ENCODE measurements at regions not wholly inside any gene's neighbourhood (a gene's known extent, or its start where the extent isn't known, plus 50 kb on each side); places are given as distances from the start of the nearest gene placed in this dataset.

- H3K27me3 ChIP-seq (replicated peaks in 2 of 5; ENCODE audit: control insufficient read depth in 4 of 5, insufficient read depth in 5 of 5, low read length in 4 of 5) = no peaks in the 10 kb centered on the region
- POLR2A ChIA-PET = no interaction called here
- H3K9me3 ChIP-seq (ENCODE audit: control extremely low read depth in 1 of 5, control insufficient read depth in 4 of 5, insufficient read depth in 2 of 5, low read depth in 1 of 5, low read length in 4 of 5) = no peaks in the 10 kb centered on the region
- no peak overlapping the region for H3K4me3 ChIP-seq (ENCODE audit: control insufficient read depth in 1 of 7, extremely low read depth in 1 of 7, insufficient read depth in 4 of 7, low read depth in 2 of 7, low read length in 6 of 7)
- H3K36me3 ChIP-seq (ENCODE audit: control insufficient read depth in 4 of 4, insufficient read depth in 4 of 4, low read length in 3 of 4) = no peaks in the 10 kb centered on the region
- peaks cover 0 to 15% (median 11%) of the 10 kb centered on the region in 4 experiments for H3K4me1 ChIP-seq (ENCODE audit: control extremely low read depth in 1 of 4, control insufficient read depth in 4 of 4, insufficient read depth in 4 of 4, low read length in 3 of 4)
- peak in 2 of 3 donors; percentile 59 to 61 for DNase-seq
- no peak overlapping the region for H3K27ac ChIP-seq (ENCODE audit: insufficient read depth in 1 of 2, low read depth in 1 of 2, low read length in 2 of 2, poor library complexity in 1 of 2, severe bottlenecking in 2 of 2)
- no CpG with 5 or more reads among the region's 3 CpGs for WGBS (ENCODE audit: insufficient coverage)
- CTCF ChIA-PET = interaction anchor here (0.8 to 8.8 kb wide), 10 partner anchors 13 to 92 kb away, joined by 3 to 110 read pairs (median 4); no protein-coding TSS in a partner anchor
Observed at GRCh38 chr2:105455488-105456003, 56.7 kb upstream of the FHL2 start.

DNA sequence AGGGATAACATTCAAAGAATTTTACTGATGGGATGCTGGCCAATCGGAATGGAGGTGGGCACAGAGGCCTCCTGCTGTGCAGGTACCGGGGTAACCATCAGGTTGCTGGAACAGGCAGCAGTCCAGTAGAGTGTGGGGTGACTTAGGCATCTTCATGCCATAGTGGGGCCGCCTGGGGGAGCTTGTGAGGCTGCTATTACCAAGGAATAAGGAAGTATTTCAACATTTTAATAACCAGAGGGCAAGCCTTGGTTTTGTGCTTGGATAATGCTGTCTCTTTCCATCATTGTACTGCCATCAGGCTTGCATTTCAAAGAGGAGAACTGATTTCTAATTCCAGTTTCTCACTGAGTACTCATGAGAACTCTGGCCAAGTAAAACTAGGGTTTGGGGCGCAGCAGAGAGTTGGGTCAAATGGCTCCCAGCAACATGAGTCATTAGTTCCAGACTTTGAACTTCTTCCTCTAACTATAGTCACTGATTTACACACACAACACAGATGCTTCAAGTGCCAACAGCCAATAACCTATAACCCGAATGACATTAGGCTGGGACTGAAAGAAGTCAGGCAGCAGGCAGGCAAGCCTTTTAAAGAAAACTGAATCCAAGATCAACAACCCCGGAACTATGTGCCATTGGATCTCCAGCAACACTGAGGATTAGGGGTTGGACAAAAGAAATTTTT, 56.1 kb upstream of the FHL2 start:
- no peak overlapping the region for H3K27ac ChIP-seq (ENCODE audit: insufficient read depth in 1 of 2, low read depth in 1 of 2, low read length in 2 of 2, poor library complexity in 1 of 2, severe bottlenecking in 2 of 2)
- no peaks in the 10 kb centered on the region for H3K27me3 ChIP-seq (replicated peaks in 2 of 5; ENCODE audit: control insufficient read depth in 4 of 5, insufficient read depth in 5 of 5, low read length in 4 of 5)
- DNase-seq = peak; percentile 65 to 81 (median 79)
- WGBS (ENCODE audit: insufficient coverage) = 45% methylated on average over 4 of the region's 6 CpGs
- ChIA-PET POLR2A (no interaction called here), CTCF (interaction anchor here (1.0 to 8.8 kb wide), 12 partner anchors 15 to 93 kb away, joined by 3 to 110 read pairs (median 4); no protein-coding TSS in a partner anchor)
- no peaks in the 10 kb centered on the region for H3K36me3 ChIP-seq (ENCODE audit: control insufficient read depth in 4 of 4, insufficient read depth in 4 of 4, low read length in 3 of 4)
- H3K4me1 ChIP-seq (ENCODE audit: control extremely low read depth in 1 of 4, control insufficient read depth in 4 of 4, insufficient read depth in 4 of 4, low read length in 3 of 4) = peaks cover 0 to 15% (median 11%) of the 10 kb centered on the region in 4 experiments
- H3K9me3 ChIP-seq (ENCODE audit: control extremely low read depth in 1 of 5, control insufficient read depth in 4 of 5, insufficient read depth in 2 of 5, low read depth in 1 of 5, low read length in 4 of 5) = no peaks in the 10 kb centered on the region
- no peak overlapping the region for H3K4me3 ChIP-seq (ENCODE audit: control insufficient read depth in 1 of 7, extremely low read depth in 1 of 7, insufficient read depth in 4 of 7, low read depth in 2 of 7, low read length in 6 of 7)

DNA sequence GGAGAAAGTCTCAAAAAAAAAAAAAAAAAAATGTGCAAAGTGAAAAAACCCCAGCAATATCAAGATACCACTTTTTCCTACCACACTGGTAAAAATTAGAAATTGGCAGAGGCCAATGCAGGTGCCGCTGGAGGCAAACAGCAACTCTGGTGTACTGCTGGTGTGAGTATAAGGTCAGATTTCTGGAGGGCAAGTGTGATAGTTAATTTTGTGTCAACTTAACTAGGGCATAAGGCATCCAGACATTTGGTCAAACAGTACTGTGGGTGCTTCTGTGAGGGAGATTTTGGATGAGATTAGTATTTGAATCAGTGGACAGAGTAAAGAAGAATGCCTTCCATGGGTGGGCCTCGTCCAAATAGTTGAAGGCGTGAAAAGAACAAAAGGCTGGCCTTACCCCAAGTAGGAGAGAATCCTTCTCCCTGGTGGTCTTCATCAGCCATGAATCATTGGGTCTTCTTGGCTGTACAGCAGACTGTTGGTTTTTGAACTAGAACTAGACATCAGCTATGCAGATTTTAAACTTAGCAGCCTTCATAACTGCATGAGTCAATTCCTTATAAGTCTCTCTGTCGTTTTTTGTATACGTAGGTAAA, 52.8 kb upstream of the FHL2 start:
- H3K4me3 ChIP-seq (ENCODE audit: control insufficient read depth in 1 of 7, extremely low read depth in 1 of 7, insufficient read depth in 4 of 7, low read depth in 2 of 7, low read length in 6 of 7) = no peak overlapping the region
- peaks cover 0 to 17% (median 11%) of the 10 kb centered on the region in 4 experiments for H3K4me1 ChIP-seq (ENCODE audit: control extremely low read depth in 1 of 4, control insufficient read depth in 4 of 4, insufficient read depth in 4 of 4, low read length in 3 of 4)
- no peaks in the 10 kb centered on the region for H3K36me3 ChIP-seq (ENCODE audit: control insufficient read depth in 4 of 4, insufficient read depth in 4 of 4, low read length in 3 of 4)
- no peaks in the 10 kb centered on the region for H3K9me3 ChIP-seq (ENCODE audit: control extremely low read depth in 1 of 5, control insufficient read depth in 4 of 5, insufficient read depth in 2 of 5, low read depth in 1 of 5, low read length in 4 of 5)
- H3K27me3 ChIP-seq (replicated peaks in 2 of 5; ENCODE audit: control insufficient read depth in 4 of 5, insufficient read depth in 5 of 5, low read length in 4 of 5) = no peaks in the 10 kb centered on the region
- H3K27ac ChIP-seq (ENCODE audit: insufficient read depth in 1 of 2, low read depth in 1 of 2, low read length in 2 of 2, poor library complexity in 1 of 2, severe bottlenecking in 2 of 2) = no peak overlapping the region
- WGBS (ENCODE audit: insufficient coverage) = 90% methylated on average over 3 of the region's 5 CpGs
- no peak for DNase-seq
- CTCF ChIA-PET = interaction anchor here (0.7 to 8.8 kb wide), 8 partner anchors 8 to 107 kb away, joined by 3 to 110 read pairs (median 3); no protein-coding TSS in a partner anchor
- POLR2A ChIA-PET = no interaction called here

DNA sequence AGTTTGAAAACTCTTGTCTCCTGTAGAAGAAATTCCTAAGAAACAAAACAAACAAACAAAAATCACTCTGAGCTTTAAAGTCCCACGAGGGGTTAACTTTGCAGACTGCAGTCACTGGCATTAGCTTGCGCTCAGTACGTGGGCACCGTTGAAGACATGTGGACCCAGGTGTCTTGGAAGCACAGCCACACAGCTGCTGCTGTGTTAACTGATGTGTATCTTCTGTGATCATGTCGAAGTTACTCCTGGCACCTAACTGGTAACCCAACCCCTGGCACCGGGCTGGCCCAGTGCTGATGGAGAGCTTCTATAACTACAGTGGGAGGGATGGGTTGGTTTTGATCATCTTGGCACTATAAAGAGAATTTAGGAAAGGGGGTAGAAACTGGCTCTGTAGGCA, 51.6 kb upstream of the FHL2 start:
- 83% methylated on average over 6 of the region's 6 CpGs for WGBS (ENCODE audit: insufficient coverage)
- Histone ChIP-seq H3K36me3 (ENCODE audit: control insufficient read depth in 4 of 4, insufficient read depth in 4 of 4, low read length in 3 of 4) (no peaks in the 10 kb centered on the region), H3K27me3 (replicated peaks in 2 of 5; ENCODE audit: control insufficient read depth in 4 of 5, insufficient read depth in 5 of 5, low read length in 4 of 5) (no peaks in the 10 kb centered on the region), H3K4me3 (ENCODE audit: control insufficient read depth in 1 of 7, extremely low read depth in 1 of 7, insufficient read depth in 4 of 7, low read depth in 2 of 7, low read length in 6 of 7) (no peak overlapping the region), H3K9me3 (ENCODE audit: control extremely low read depth in 1 of 5, control insufficient read depth in 4 of 5, insufficient read depth in 2 of 5, low read depth in 1 of 5, low read length in 4 of 5) (no peaks in the 10 kb centered on the region), H3K27ac (ENCODE audit: insufficient read depth in 1 of 2, low read depth in 1 of 2, low read length in 2 of 2, poor library complexity in 1 of 2, severe bottlenecking in 2 of 2) (no peak overlapping the region), H3K4me1 (ENCODE audit: control extremely low read depth in 1 of 4, control insufficient read depth in 4 of 4, insufficient read depth in 4 of 4, low read length in 3 of 4) (peaks cover 0 to 11% (median 6%) of the 10 kb centered on the region in 4 experiments)
- no peak for DNase-seq
- ChIA-PET POLR2A (no interaction called here), CTCF (interaction anchor here (0.9 to 8.8 kb wide), 8 partner anchors 8 to 106 kb away, joined by 3 to 110 read pairs (median 3); no protein-coding TSS in a partner anchor)

GRCh38 chr2:105449076-105449475, 50.2 kb upstream of the FHL2 start:
- no peaks in the 10 kb centered on the region for H3K9me3 ChIP-seq (ENCODE audit: control extremely low read depth in 1 of 5, control insufficient read depth in 4 of 5, insufficient read depth in 2 of 5, low read depth in 1 of 5, low read length in 4 of 5)
- peaks cover 0 to 2% (median 0%) of the 10 kb centered on the region in 4 experiments for H3K4me1 ChIP-seq (ENCODE audit: control extremely low read depth in 1 of 4, control insufficient read depth in 4 of 4, insufficient read depth in 4 of 4, low read length in 3 of 4)
- CTCF ChIA-PET = interaction anchor here (0.7 to 8.8 kb wide), 4 partner anchors 22 to 74 kb away, joined by 3 to 110 read pairs (median 5); no protein-coding TSS in a partner anchor
- no peak overlapping the region for H3K4me3 ChIP-seq (ENCODE audit: control insufficient read depth in 1 of 7, extremely low read depth in 1 of 7, insufficient read depth in 4 of 7, low read depth in 2 of 7, low read length in 6 of 7)
- no peak overlapping the region for H3K27ac ChIP-seq (ENCODE audit: insufficient read depth in 1 of 2, low read depth in 1 of 2, low read length in 2 of 2, poor library complexity in 1 of 2, severe bottlenecking in 2 of 2)
- H3K27me3 ChIP-seq (replicated peaks in 2 of 5; ENCODE audit: control insufficient read depth in 4 of 5, insufficient read depth in 5 of 5, low read length in 4 of 5) = no peaks in the 10 kb centered on the region
- 75% methylated on average over 2 of the region's 3 CpGs for WGBS (ENCODE audit: insufficient coverage)
- no peaks in the 10 kb centered on the region for H3K36me3 ChIP-seq (ENCODE audit: control insufficient read depth in 4 of 4, insufficient read depth in 4 of 4, low read length in 3 of 4)
- POLR2A ChIA-PET = no interaction called here
- DNase-seq = peak in 1 of 3 donors; percentile 44

All from common myeloid progenitor, CD34-positive (primary cell).